ENCODE measurements at regions not wholly inside any gene's neighbourhood (a gene's known extent, or its start where the extent isn't known, plus 50 kb on each side); places are given as distances from the start of the nearest gene placed in this dataset.

DNA sequence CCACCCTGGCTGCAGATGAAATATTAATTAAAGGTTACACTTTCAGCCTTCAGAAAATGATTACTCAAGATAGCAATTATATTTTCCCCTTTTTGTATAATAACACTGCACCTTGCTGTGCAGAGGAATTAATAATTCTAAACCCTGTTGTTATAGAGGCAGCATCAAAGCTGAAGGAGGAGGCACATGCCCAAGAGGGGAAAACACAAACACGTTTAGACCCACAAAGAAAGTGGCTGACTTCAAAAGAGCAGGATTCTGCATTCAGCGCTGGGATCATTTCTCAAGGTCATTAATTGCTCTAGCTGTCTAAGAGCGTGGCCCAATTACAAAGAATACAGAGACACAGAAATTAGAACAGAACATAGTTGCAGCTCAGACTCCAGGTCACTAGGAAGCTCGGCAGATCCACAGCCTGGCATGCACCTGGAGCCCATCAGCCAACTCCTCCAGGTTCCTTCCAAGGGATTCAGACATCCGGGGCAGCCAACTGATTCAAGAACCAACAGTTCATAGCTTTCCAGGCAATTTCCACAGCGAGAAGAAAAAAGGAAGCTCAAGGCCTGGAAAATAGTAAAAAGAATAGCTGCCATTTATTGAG is 102.3 kb upstream of the ID2 start:
- H3K9me3 Mint-ChIP-seq = no peaks in the 10 kb centered on the region
- H3K27me3 ChIP-seq = peaks cover 16% of the 10 kb centered on the region
- H3K4me3 Mint-ChIP-seq = no peak overlapping the region
- no peak overlapping the region for H3K27ac ChIP-seq
- DNase-seq (ENCODE audit: low spot score) = no peak
- H3K4me1 Mint-ChIP-seq = peaks cover 61% of the 10 kb centered on the region
- no peak overlapping the region for H3K4me2 ChIP-seq
- no peaks in the 10 kb centered on the region for H4K20me1 ChIP-seq (ENCODE audit: low read depth)
- peaks cover 14% of the 10 kb centered on the region for H3F3A ChIP-seq (ENCODE audit: low read depth)
- H3K27me3 Mint-ChIP-seq (ENCODE audit: insufficient read depth, low read depth) = peaks cover 12% of the 10 kb centered on the region
- H3K9me3 ChIP-seq (ENCODE audit: low read depth) = no peaks in the 10 kb centered on the region
- no peaks in the 10 kb centered on the region for H3K36me3 Mint-ChIP-seq
- no peak for TF ChIP-seq EZH2phosphoT487 (IDR thresholded peaks at IDR 0.05)
- H3K36me3 ChIP-seq = no peaks in the 10 kb centered on the region
- no peak overlapping the region for H3K9ac ChIP-seq
- no peaks in the 10 kb centered on the region for H3K79me2 ChIP-seq (ENCODE audit: low read depth)
- no peak overlapping the region for H3K4me3 ChIP-seq
- no peaks in the 10 kb centered on the region for H3K4me1 ChIP-seq
- H3K27ac Mint-ChIP-seq = no peak overlapping the region
- H2AFZ ChIP-seq (replicated peaks) = no peak overlapping the region

DNA sequence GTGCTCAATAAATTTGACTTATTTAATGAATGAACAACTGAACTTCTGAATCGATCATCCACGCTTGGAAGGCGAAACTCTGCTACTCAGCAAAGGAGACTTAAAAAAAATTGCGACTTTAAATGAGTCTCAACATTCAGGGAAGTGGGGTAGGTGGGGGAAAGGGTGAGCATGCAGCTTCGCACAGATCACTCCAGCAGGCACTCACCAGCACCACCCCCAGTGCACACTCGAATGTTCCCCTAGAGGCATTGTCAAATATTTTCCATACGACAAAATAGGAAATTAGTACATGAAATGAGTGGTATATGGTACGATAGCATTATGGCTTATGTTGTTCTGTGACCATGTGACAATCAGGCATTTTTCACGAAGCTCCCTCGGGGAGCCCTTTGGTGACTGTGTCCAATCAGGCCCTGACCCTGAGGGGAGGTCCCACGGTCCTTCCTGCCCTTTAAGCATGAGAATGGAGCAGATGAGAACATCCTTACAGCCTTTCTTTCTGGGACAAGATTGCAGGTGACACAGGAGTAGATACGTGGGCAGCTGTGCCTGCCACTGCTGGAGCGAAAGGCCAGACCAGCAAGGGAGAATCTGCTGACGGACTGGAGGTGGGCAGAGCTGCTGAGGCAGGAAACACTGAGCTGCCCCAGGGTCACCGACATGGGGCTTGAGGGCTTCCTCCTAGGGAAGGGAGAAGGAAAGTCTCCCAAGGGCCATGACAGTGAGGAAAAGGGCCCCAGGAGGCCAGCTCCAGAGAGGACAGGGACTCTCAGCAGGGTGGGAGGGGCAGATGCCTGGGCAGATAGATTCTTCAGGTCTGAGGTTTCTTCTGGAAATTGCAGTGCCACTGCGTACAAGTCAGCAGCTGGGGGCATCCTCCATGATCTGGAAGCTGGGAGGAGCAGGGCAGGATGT is 101.3 kb upstream of the ID2 start:
- H3K4me3 ChIP-seq = no peak overlapping the region
- peaks cover 8% of the 10 kb centered on the region for H3K27me3 Mint-ChIP-seq (ENCODE audit: insufficient read depth, low read depth)
- DNase-seq (ENCODE audit: low spot score) = no peak
- peaks cover 57% of the 10 kb centered on the region for H3K4me1 Mint-ChIP-seq
- H3K79me2 ChIP-seq (ENCODE audit: low read depth) = no peaks in the 10 kb centered on the region
- no peak overlapping the region for H2AFZ ChIP-seq (replicated peaks)
- H3K27ac ChIP-seq = no peak overlapping the region
- no peak overlapping the region for H3K9ac ChIP-seq
- no peaks in the 10 kb centered on the region for H3K36me3 ChIP-seq
- no peaks in the 10 kb centered on the region for H4K20me1 ChIP-seq (ENCODE audit: low read depth)
- H3K27ac Mint-ChIP-seq = peak overlapping the region; percentile 98
- no peak overlapping the region for H3K4me3 Mint-ChIP-seq
- no peak overlapping the region for H3K4me2 ChIP-seq
- H3K27me3 ChIP-seq = peaks cover 23% of the 10 kb centered on the region
- no peaks in the 10 kb centered on the region for H3K9me3 Mint-ChIP-seq
- H3F3A ChIP-seq (ENCODE audit: low read depth) = peaks cover 15% of the 10 kb centered on the region
- TF ChIP-seq, protein P1, sequence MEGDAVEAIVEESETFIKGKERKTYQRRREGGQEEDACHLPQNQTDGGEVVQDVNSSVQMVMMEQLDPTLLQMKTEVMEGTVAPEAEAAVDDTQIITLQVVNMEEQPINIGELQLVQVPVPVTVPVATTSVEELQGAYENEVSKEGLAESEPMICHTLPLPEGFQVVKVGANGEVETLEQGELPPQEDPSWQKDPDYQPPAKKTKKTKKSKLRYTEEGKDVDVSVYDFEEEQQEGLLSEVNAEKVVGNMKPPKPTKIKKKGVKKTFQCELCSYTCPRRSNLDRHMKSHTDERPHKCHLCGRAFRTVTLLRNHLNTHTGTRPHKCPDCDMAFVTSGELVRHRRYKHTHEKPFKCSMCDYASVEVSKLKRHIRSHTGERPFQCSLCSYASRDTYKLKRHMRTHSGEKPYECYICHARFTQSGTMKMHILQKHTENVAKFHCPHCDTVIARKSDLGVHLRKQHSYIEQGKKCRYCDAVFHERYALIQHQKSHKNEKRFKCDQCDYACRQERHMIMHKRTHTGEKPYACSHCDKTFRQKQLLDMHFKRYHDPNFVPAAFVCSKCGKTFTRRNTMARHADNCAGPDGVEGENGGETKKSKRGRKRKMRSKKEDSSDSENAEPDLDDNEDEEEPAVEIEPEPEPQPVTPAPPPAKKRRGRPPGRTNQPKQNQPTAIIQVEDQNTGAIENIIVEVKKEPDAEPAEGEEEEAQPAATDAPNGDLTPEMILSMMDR (IDR thresholded peaks at IDR 0.05) = no peak
- TF ChIP-seq EZH2phosphoT487 (IDR thresholded peaks at IDR 0.05) (no peak), EZH2 (IDR thresholded peaks at IDR 0.05) (no peak)
- H3K4me1 ChIP-seq = no peaks in the 10 kb centered on the region
- H3K9me3 ChIP-seq (ENCODE audit: low read depth) = no peaks in the 10 kb centered on the region
- no peaks in the 10 kb centered on the region for H3K36me3 Mint-ChIP-seq

- Histone ChIP-seq H3K9ac (no peak overlapping the region), H3K9me3 (ENCODE audit: low read depth) (no peaks in the 10 kb centered on the region), H3K36me3 (no peaks in the 10 kb centered on the region), H3K4me3 (no peak overlapping the region), H3K4me1 (no peaks in the 10 kb centered on the region), H3F3A (ENCODE audit: low read depth) (peaks cover 15% of the 10 kb centered on the region), H3K4me2 (no peak overlapping the region), H2AFZ (replicated peaks) (no peak overlapping the region), H3K27me3 (peaks cover 25% of the 10 kb centered on the region), H3K79me2 (ENCODE audit: low read depth) (no peaks in the 10 kb centered on the region), H3K27ac (no peak overlapping the region), H4K20me1 (ENCODE audit: low read depth) (no peaks in the 10 kb centered on the region)
- Mint-ChIP-seq H3K9me3 (no peaks in the 10 kb centered on the region), H3K4me3 (no peak overlapping the region), H3K4me1 (peaks cover 56% of the 10 kb centered on the region), H3K27ac (peak overlapping the region; percentile 98), H3K36me3 (no peaks in the 10 kb centered on the region), H3K27me3 (ENCODE audit: insufficient read depth, low read depth) (peaks cover 7% of the 10 kb centered on the region)
- DNase-seq (ENCODE audit: low spot score) = no peak
- TF ChIP-seq EZH2 (IDR thresholded peaks at IDR 0.05) (no peak), EZH2phosphoT487 (IDR thresholded peaks at IDR 0.05) (no peak)
- TF ChIP-seq, protein P1 (IDR thresholded peaks at IDR 0.05) = no peak
These were observed 100.7 kb upstream of the ID2 start for GRCh38 chr2:8581234-8581561.

DNA sequence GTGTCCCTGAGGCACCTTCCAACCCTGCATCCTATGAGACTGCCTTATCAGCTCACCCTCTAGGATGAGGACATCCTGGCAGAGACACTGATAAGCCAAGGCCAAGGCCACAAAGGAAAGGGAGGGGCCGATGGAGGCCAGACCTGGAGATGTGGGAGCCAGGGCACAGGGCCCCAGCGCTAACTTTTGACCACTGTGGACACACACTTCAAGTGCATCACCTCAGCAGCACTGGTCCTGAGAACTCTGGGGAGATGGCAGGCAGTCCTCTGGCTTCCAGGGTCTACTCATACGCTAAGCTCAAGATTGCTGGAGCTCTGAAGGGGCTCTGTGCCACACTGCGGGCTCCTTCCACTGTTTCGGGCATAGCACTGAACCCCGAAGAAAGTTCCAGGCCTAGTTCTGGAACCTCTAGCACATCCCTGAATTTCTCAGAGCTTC is 100.2 kb upstream of the ID2 start:
- H3K27ac ChIP-seq = no peak overlapping the region
- DNase-seq (ENCODE audit: low spot score) = no peak
- peaks cover 30% of the 10 kb centered on the region for H3K27me3 ChIP-seq
- no peak overlapping the region for H3K4me2 ChIP-seq
- H3F3A ChIP-seq (ENCODE audit: low read depth) = peaks cover 15% of the 10 kb centered on the region
- H3K36me3 ChIP-seq = no peaks in the 10 kb centered on the region
- no peak overlapping the region for H2AFZ ChIP-seq (replicated peaks)
- TF ChIP-seq EZH2phosphoT487 (IDR thresholded peaks at IDR 0.05) = no peak
- TF ChIP-seq, protein P1 (IDR thresholded peaks at IDR 0.05) = no peak
- no peak for TF ChIP-seq EZH2 (IDR thresholded peaks at IDR 0.05)
- H3K4me1 Mint-ChIP-seq = peaks cover 54% of the 10 kb centered on the region
- no peaks in the 10 kb centered on the region for H3K9me3 Mint-ChIP-seq
- no peaks in the 10 kb centered on the region for H4K20me1 ChIP-seq (ENCODE audit: low read depth)
- no peak overlapping the region for H3K4me3 Mint-ChIP-seq
- peaks cover 4% of the 10 kb centered on the region for H3K27me3 Mint-ChIP-seq (ENCODE audit: insufficient read depth, low read depth)
- H3K4me3 ChIP-seq = no peak overlapping the region
- H3K79me2 ChIP-seq (ENCODE audit: low read depth) = no peaks in the 10 kb centered on the region
- H3K4me1 ChIP-seq = no peaks in the 10 kb centered on the region
- no peaks in the 10 kb centered on the region for H3K36me3 Mint-ChIP-seq
- no peaks in the 10 kb centered on the region for H3K9me3 ChIP-seq (ENCODE audit: low read depth)
- no peak overlapping the region for H3K9ac ChIP-seq
- H3K27ac Mint-ChIP-seq = no peak overlapping the region
